NT2/D1 (cell line): ENCODE measurements at regions not wholly inside any gene's neighbourhood (a gene's known extent, or its start where the extent isn't known, plus 50 kb on each side); places are given as distances from the start of the nearest gene placed in this dataset.

Experiments used
- DNase-seq: peaks from one replicate; pipeline ENCODE4 v3.0.0-alpha.2; 2011; ENCODE audit warnings: low read depth, low spot score
- H3K27me3 ChIP-seq: 2 replicates; pipeline ENCODE4 v1.6.0; 2011; ENCODE audit warnings: mild to moderate bottlenecking; ENCODE audit not compliant: insufficient read length, insufficient read depth
- H3K36me3 ChIP-seq: 2 replicates; pipeline ENCODE4 v1.6.1; 2011; ENCODE audit warnings: mild to moderate bottlenecking, low read length, mixed read lengths; ENCODE audit not compliant: insufficient read depth, insufficient read length
- H3K4me1 ChIP-seq: 2 replicates; pipeline ENCODE4 v1.5.1; 2011; ENCODE audit not compliant: insufficient read depth, insufficient read length
- H3K4me3 ChIP-seq: 2 replicates; pipeline ENCODE4 v1.5.1; 2011; ENCODE audit warnings: low read depth; ENCODE audit not compliant: insufficient read length
- H3K9ac ChIP-seq: 2 replicates; pipeline ENCODE4 v1.6.0; 2011; ENCODE audit warnings: low read depth; ENCODE audit not compliant: insufficient read length
- H3K9me3 ChIP-seq: 2 replicates; pipeline ENCODE4 v1.5.1; 2011; ENCODE audit warnings: mild to moderate bottlenecking, low read length; ENCODE audit not compliant: insufficient read depth
- SUZ12 ChIP-seq: IDR thresholded peaks from 2 replicates; pipeline ENCODE4 v1.6.1; 2011; ENCODE audit not compliant: insufficient read length, insufficient read depth; ENCODE audit errors: extremely low read depth
- YY1 ChIP-seq: IDR thresholded peaks from 2 replicates; pipeline ENCODE4 v1.6.1; 2011; ENCODE audit not compliant: insufficient read length, insufficient read depth
- ZNF274 ChIP-seq: IDR thresholded peaks from 2 replicates; pipeline ENCODE4 v1.6.1; 2011; ENCODE audit warnings: mild to moderate bottlenecking, low read depth, low read length

DNA sequence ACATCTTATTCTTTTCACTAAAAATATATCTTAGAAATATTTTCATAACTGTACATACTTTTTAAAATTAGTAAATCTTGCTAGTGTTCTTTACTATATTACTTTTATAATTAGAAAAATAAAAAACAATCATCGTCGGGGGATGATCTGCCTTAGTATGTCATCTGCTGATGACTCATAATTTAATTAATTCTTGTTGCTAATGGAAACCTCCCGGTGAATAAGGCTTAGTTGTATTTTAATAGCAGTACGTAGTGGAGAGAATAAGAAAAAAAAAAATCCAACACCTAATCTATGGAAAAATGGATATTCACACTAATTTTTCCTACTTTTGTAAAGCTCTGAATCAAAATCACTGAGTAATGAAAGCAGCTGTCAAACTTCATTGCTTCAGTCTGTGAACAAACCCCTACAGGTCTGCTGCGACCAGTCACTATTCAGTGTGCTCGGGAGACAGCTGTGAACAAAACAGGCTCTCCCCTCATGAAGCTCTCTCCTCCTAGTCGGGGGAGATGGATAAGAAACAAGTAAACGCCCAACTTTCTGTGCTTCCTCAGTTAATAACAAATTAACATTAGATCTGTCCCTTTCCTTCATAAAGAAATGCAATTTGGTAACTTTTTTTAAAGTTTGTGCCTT is 97.4 kb upstream of the UPP2 start:
- DNase-seq = no peak
- TF ChIP-seq SUZ12 (no peak), YY1 (no peak), ZNF274 (no peak)
- no peak overlapping the region for H3K9ac ChIP-seq

GRCh38 chr2:158002079-158002478 is 99.6 kb upstream of the UPP2 start:
- H3K4me3 ChIP-seq = no peak overlapping the region
- H3K4me1 ChIP-seq = no peaks in the 10 kb centered on the region
- H3K27me3 ChIP-seq = no peaks in the 10 kb centered on the region
- H3K9me3 ChIP-seq = no peaks in the 10 kb centered on the region
- H3K9ac ChIP-seq = no peak overlapping the region
- TF ChIP-seq ZNF274 (no peak), SUZ12 (no peak), YY1 (no peak)
- DNase-seq = no peak
- no peaks in the 10 kb centered on the region for H3K36me3 ChIP-seq

More for the DNA sequence above, 97.4 kb upstream of the UPP2 start:
- Histone ChIP-seq H3K9me3 (no peaks in the 10 kb centered on the region), H3K4me3 (no peak overlapping the region), H3K4me1 (no peaks in the 10 kb centered on the region), H3K36me3 (no peaks in the 10 kb centered on the region), H3K27me3 (no peaks in the 10 kb centered on the region)

- H3K36me3 ChIP-seq = no peaks in the 10 kb centered on the region
- H3K9me3 ChIP-seq = no peaks in the 10 kb centered on the region
- no peak overlapping the region for H3K4me3 ChIP-seq
- no peak for TF ChIP-seq YY1
- no peak for TF ChIP-seq SUZ12
- TF ChIP-seq ZNF274 = no peak
- no peak for DNase-seq
- H3K4me1 ChIP-seq = no peaks in the 10 kb centered on the region
- H3K9ac ChIP-seq = no peak overlapping the region
- H3K27me3 ChIP-seq = no peaks in the 10 kb centered on the region
These were observed 104.9 kb upstream of the UPP2 start for GRCh38 chr2:157996799-157997198.

GRCh38 chr2:157995117-157995516 is 106.6 kb upstream of the UPP2 start:
- Histone ChIP-seq H3K4me3 (no peak overlapping the region), H3K27me3 (no peaks in the 10 kb centered on the region), H3K36me3 (no peaks in the 10 kb centered on the region), H3K9ac (no peak overlapping the region), H3K9me3 (no peaks in the 10 kb centered on the region), H3K4me1 (no peaks in the 10 kb centered on the region)
- no peak for TF ChIP-seq SUZ12
- TF ChIP-seq ZNF274 = no peak
- no peak for TF ChIP-seq YY1
- DNase-seq = no peak

DNA sequence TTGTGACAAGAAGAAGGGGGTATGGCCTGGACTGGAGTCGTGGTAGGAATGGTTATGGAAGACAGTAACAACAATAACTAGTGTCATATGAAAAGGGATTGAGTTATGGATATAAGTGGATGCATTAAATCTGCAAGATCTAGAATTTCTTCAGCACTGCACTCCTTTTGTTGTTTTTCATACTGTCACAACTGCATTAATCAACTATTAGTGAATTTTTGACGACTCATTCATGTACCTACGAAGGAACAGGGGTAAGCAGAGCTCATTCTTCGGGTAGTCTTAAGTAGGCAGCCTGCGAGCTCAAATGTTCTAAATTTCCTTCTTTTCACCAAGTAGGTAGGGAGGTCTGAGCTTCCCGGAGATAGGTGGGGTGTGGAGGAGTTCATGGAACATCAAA is 109.7 kb upstream of the UPP2 start:
- H3K4me3 ChIP-seq = no peak overlapping the region
- no peaks in the 10 kb centered on the region for H3K4me1 ChIP-seq
- H3K36me3 ChIP-seq = no peaks in the 10 kb centered on the region

DNA sequence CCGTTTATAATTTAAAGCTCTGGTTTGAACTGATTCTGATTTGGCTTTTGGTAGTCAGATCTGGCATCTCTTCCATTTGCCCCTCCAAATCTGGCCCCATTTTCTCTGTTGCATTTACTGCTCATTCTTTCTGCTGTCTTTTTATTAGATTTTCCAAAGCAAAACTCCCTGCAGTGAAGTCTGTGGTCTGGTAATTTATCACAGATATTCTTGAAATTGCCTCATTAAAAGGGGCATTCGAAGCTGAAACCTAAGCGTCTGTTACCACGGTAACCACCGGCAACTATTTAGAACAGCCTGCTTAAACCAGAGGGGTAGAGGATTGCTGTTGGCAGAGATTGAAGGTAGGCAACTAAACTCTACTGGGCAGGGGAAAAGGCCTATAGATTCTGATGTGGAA is 111.5 kb upstream of the UPP2 start:
- no peaks in the 10 kb centered on the region for H3K27me3 ChIP-seq

More for the DNA sequence above, 109.7 kb upstream of the UPP2 start:
- no peak for DNase-seq
- Histone ChIP-seq H3K27me3 (no peaks in the 10 kb centered on the region), H3K9me3 (no peaks in the 10 kb centered on the region), H3K9ac (no peak overlapping the region)
- no peak for TF ChIP-seq SUZ12
- TF ChIP-seq ZNF274 = no peak
- TF ChIP-seq YY1 = no peak

DNA sequence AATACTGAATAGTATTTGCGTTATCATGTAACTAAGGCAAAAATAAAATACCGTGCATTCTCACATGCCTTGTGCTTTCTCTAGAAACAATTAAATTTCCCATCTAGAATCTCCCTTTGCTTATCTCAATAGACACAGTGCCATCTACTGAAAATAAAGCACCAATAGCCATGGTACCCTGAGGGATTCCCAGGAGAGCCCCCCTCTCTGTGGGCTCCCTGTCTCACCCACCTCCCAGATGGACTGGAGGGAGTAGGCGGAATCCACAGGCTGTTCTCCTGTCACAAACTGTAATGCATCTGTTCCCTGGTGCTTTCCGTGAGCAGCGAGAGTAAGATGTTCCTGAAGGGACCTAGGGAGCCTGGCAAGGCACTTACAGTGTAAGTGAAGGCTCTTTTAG is 112.4 kb upstream of the UPP2 start:
- no peak for TF ChIP-seq YY1
- no peak for TF ChIP-seq SUZ12
- no peak for TF ChIP-seq ZNF274
- no peak overlapping the region for H3K9ac ChIP-seq
- no peaks in the 10 kb centered on the region for H3K9me3 ChIP-seq
- H3K27me3 ChIP-seq = no peaks in the 10 kb centered on the region
- no peak for DNase-seq
- H3K4me3 ChIP-seq = no peak overlapping the region
- no peaks in the 10 kb centered on the region for H3K4me1 ChIP-seq
- H3K36me3 ChIP-seq = no peaks in the 10 kb centered on the region

More for the DNA sequence above, 111.5 kb upstream of the UPP2 start:
- Histone ChIP-seq H3K36me3 (no peaks in the 10 kb centered on the region), H3K9me3 (no peaks in the 10 kb centered on the region), H3K4me3 (no peak overlapping the region), H3K9ac (no peak overlapping the region), H3K4me1 (no peaks in the 10 kb centered on the region)
- no peak for TF ChIP-seq SUZ12
- TF ChIP-seq YY1 = no peak
- TF ChIP-seq ZNF274 = no peak
- DNase-seq = no peak

- Histone ChIP-seq H3K9me3 (no peaks in the 10 kb centered on the region), H3K9ac (no peak overlapping the region), H3K4me3 (no peak overlapping the region), H3K4me1 (no peaks in the 10 kb centered on the region), H3K36me3 (no peaks in the 10 kb centered on the region), H3K27me3 (no peaks in the 10 kb centered on the region)
- TF ChIP-seq YY1 = no peak
- no peak for TF ChIP-seq ZNF274
- TF ChIP-seq SUZ12 = no peak
- no peak for DNase-seq
These were observed 110.6 kb upstream of the ACVR1 start for GRCh38 chr2:157986761-157987160.
